ENCODE measurements at regions not wholly inside any gene's neighbourhood (a gene's known extent, or its start where the extent isn't known, plus 50 kb on each side); places are given as distances from the start of the nearest gene placed in this dataset.

GRCh38 chr6:147852772-147853171 is 344.3 kb downstream of the SAMD5 start:
- peak overlapping the region in 1 of 7 donors; percentile 46 for H3K27ac Mint-ChIP-seq
- H2AFZ ChIP-seq (ENCODE audit: insufficient read depth, low read depth, low read length, poor library complexity, severe bottlenecking), result no peak overlapping the region
- no peak overlapping the region for H3K4me2 ChIP-seq (replicated peaks; ENCODE audit: extremely low read depth, low read length, poor library complexity, severe bottlenecking)
- no peaks in the 10 kb centered on the region for H4K20me1 ChIP-seq (ENCODE audit: insufficient read depth, low read length)
- peaks cover 0 to 5% (median 0%) of the 10 kb centered on the region in 7 donors for H3K9me3 Mint-ChIP-seq
- H3K36me3 Mint-ChIP-seq, result no peaks in the 10 kb centered on the region
- H3K27ac ChIP-seq (ENCODE audit: low read depth in 1 of 2, low read length in 2 of 2), result no peak overlapping the region
- TF ChIP-seq CTCF (IDR thresholded peaks at IDR 0.05), result no peak
- no peaks in the 10 kb centered on the region for H3K79me2 ChIP-seq (ENCODE audit: insufficient read depth, low read length)
- H3K36me3 ChIP-seq (replicated peaks in 1 of 2; ENCODE audit: control insufficient read depth in 1 of 2, insufficient read depth in 2 of 2, low read length in 2 of 2), result no peaks in the 10 kb centered on the region
- H3K4me1 ChIP-seq (ENCODE audit: control insufficient read depth in 1 of 2, insufficient read depth in 2 of 2, low read length in 2 of 2), result no peaks in the 10 kb centered on the region
- H3K27me3 Mint-ChIP-seq (ENCODE audit: low read depth in 3 of 3), result no peaks in the 10 kb centered on the region
- intact Hi-C loops (cut with micrococcal nuclease), result no loop called here
- no peaks in the 10 kb centered on the region for H3K4me1 Mint-ChIP-seq
- no peak overlapping the region for H3K9ac ChIP-seq (ENCODE audit: insufficient read depth, low read length, poor library complexity, severe bottlenecking)
- no peak overlapping the region for H3K4me3 ChIP-seq (replicated peaks in 1 of 3; ENCODE audit: low read depth in 2 of 3, low read length in 3 of 3)
- H3K27me3 ChIP-seq (ENCODE audit: control insufficient read depth in 2 of 2, insufficient read depth in 2 of 2, low read length in 2 of 2), result no peaks in the 10 kb centered on the region
- no CpG with 5 or more reads among the region's 2 CpGs for WGBS (ENCODE audit: insufficient coverage)
- no peak for DNase-seq
- H3K9me3 ChIP-seq (replicated peaks in 1 of 2; ENCODE audit: control insufficient read depth in 1 of 2, insufficient read depth in 1 of 2, low read length in 2 of 2), result no peaks in the 10 kb centered on the region
- H3K4me3 Mint-ChIP-seq, result no peak overlapping the region

- H3K4me3 ChIP-seq (replicated peaks in 1 of 3; ENCODE audit: low read depth in 2 of 3, low read length in 3 of 3), result no peak overlapping the region
- H3K27ac Mint-ChIP-seq, result no peak overlapping the region
- no peak overlapping the region for H3K9ac ChIP-seq (ENCODE audit: insufficient read depth, low read length, poor library complexity, severe bottlenecking)
- no peaks in the 10 kb centered on the region for H3K79me2 ChIP-seq (ENCODE audit: insufficient read depth, low read length)
- H2AFZ ChIP-seq (ENCODE audit: insufficient read depth, low read depth, low read length, poor library complexity, severe bottlenecking), result no peak overlapping the region
- no peaks in the 10 kb centered on the region for H3K9me3 ChIP-seq (replicated peaks in 1 of 2; ENCODE audit: control insufficient read depth in 1 of 2, insufficient read depth in 1 of 2, low read length in 2 of 2)
- H3K27ac ChIP-seq (ENCODE audit: low read depth in 1 of 2, low read length in 2 of 2), result no peak overlapping the region
- H3K4me1 Mint-ChIP-seq, result no peaks in the 10 kb centered on the region
- intact Hi-C loops (cut with micrococcal nuclease), result no loop called here
- no peak overlapping the region for H3K4me3 Mint-ChIP-seq
- H3K36me3 ChIP-seq (replicated peaks in 1 of 2; ENCODE audit: control insufficient read depth in 1 of 2, insufficient read depth in 2 of 2, low read length in 2 of 2), result no peaks in the 10 kb centered on the region
- H3K27me3 Mint-ChIP-seq (ENCODE audit: low read depth in 3 of 3), result no peaks in the 10 kb centered on the region
- no peaks in the 10 kb centered on the region for H3K36me3 Mint-ChIP-seq
- no peaks in the 10 kb centered on the region for H3K27me3 ChIP-seq (ENCODE audit: control insufficient read depth in 2 of 2, insufficient read depth in 2 of 2, low read length in 2 of 2)
- no peak for TF ChIP-seq CTCF (IDR thresholded peaks at IDR 0.05)
- peaks cover 0 to 5% (median 0%) of the 10 kb centered on the region in 7 donors for H3K9me3 Mint-ChIP-seq
- H3K4me2 ChIP-seq (replicated peaks; ENCODE audit: extremely low read depth, low read length, poor library complexity, severe bottlenecking), result no peak overlapping the region
- no peak for DNase-seq
- no peaks in the 10 kb centered on the region for H3K4me1 ChIP-seq (ENCODE audit: control insufficient read depth in 1 of 2, insufficient read depth in 2 of 2, low read length in 2 of 2)
- no peaks in the 10 kb centered on the region for H4K20me1 ChIP-seq (ENCODE audit: insufficient read depth, low read length)
- no CpG with 5 or more reads among the region's 3 CpGs for WGBS (ENCODE audit: insufficient coverage)
Measured at GRCh38 chr6:147853574-147853973, 345.1 kb downstream of the SAMD5 start.
